ENCODE measurements at regions not wholly inside any gene's neighbourhood (a gene's known extent, or its start where the extent isn't known, plus 50 kb on each side); places are given as distances from the start of the nearest gene placed in this dataset.

- FAIRE-seq, result no peak
- TF ChIP-seq CTCF (IDR thresholded peaks at IDR 0.05; ENCODE audit: insufficient read depth, missing control alignments), result no peak
- no peak for DNase-seq (ENCODE audit: insufficient read length, low spot score)
Measured at GRCh38 chr11:45082744-45083543, 63.5 kb upstream of the PRDM11 start.

- no peak for DNase-seq (ENCODE audit: insufficient read length, low spot score)
- no peak for FAIRE-seq
- TF ChIP-seq CTCF (IDR thresholded peaks at IDR 0.05; ENCODE audit: insufficient read depth, missing control alignments), result peak; percentile 20
Measured at GRCh38 chr11:45083544-45084087, 62.8 kb upstream of the PRDM11 start.

- TF ChIP-seq CTCF (IDR thresholded peaks at IDR 0.05; ENCODE audit: insufficient read depth, missing control alignments), result no peak
- no peak for DNase-seq (ENCODE audit: insufficient read length, low spot score)
- FAIRE-seq, result no peak
Measured at GRCh38 chr11:45085646-45086501, 60.6 kb upstream of the PRDM11 start.

GRCh38 chr11:45086526-45086925, 59.9 kb upstream of the PRDM11 start:
- DNase-seq (ENCODE audit: insufficient read length, low spot score) (no peak), FAIRE-seq (no peak)
- no peak for TF ChIP-seq CTCF (IDR thresholded peaks at IDR 0.05; ENCODE audit: insufficient read depth, missing control alignments)

GRCh38 chr11:45087086-45087899, 59.1 kb upstream of the PRDM11 start:
- TF ChIP-seq CTCF (IDR thresholded peaks at IDR 0.05; ENCODE audit: insufficient read depth, missing control alignments), result no peak
- FAIRE-seq, result no peak
- no peak for DNase-seq (ENCODE audit: insufficient read length, low spot score)

- no peak for DNase-seq (ENCODE audit: insufficient read length, low spot score)
- FAIRE-seq, result no peak
- TF ChIP-seq CTCF (IDR thresholded peaks at IDR 0.05; ENCODE audit: insufficient read depth, missing control alignments), result no peak
Measured at GRCh38 chr11:45087900-45088160, 58.6 kb upstream of the PRDM11 start.

Measured in D721Med (cell line).